GM13977 (cell line): ENCODE measurements at regions not wholly inside any gene's neighbourhood (a gene's known extent, or its start where the extent isn't known, plus 50 kb on each side); places are given as distances from the start of the nearest gene placed in this dataset.

ENCODE experiments used
- DNase-seq: peaks from one replicate; pipeline ENCODE4 v3.0.0; 2012; ENCODE audit warnings: low spot score
- CTCF ChIP-seq: IDR thresholded peaks from 2 replicates; pipeline ENCODE4 v1.5.1; 2012; ENCODE audit warnings: mild to moderate bottlenecking, control low read depth; ENCODE audit not compliant: insufficient read depth; ENCODE audit errors: extremely low read depth, missing control alignments
- in situ Hi-C: fragments of 300-500 bp; cut with MboI; formaldehyde crosslinking; loops from one replicate; pipeline ENCODE4 v1.12.0; 2022; ENCODE audit warnings: low sequenced_read_pairs, low pct_unique_long_range_greater_than_20kb, mixed read lengths, inconsistent platforms; ENCODE audit not compliant: unreplicated experiment

GRCh38 chr1:198031086-198031485 lies 113.9 kb downstream of the LHX9 start:
- in situ Hi-C loops = no loop called here
- no peak for TF ChIP-seq CTCF
- no peak for DNase-seq

GRCh38 chr1:198032668-198033067 lies 115.5 kb downstream of the LHX9 start:
- TF ChIP-seq CTCF = no peak
- no peak for DNase-seq

GRCh38 chr1:198040880-198041279 lies 115.9 kb upstream of the NEK7 start:
- TF ChIP-seq CTCF = no peak
- in situ Hi-C loops = no loop called here
- no peak for DNase-seq

More at GRCh38 chr1:198032668-198033067, 115.5 kb downstream of the LHX9 start:
- in situ Hi-C loops = no loop called here

GRCh38 chr1:198042168-198042567 lies 114.6 kb upstream of the NEK7 start:
- no peak for TF ChIP-seq CTCF
- no peak for DNase-seq
- in situ Hi-C loops = no loop called here

- in situ Hi-C loops = no loop called here
- no peak for TF ChIP-seq CTCF
- no peak for DNase-seq
These were observed 108.9 kb upstream of the NEK7 start for GRCh38 chr1:198047913-198048312.

- no peak for DNase-seq
- in situ Hi-C loops = no loop called here
- TF ChIP-seq CTCF = no peak
These were observed 102.3 kb upstream of the NEK7 start for GRCh38 chr1:198054510-198054909.

GRCh38 chr1:198056255-198056654 lies 100.5 kb upstream of the NEK7 start:
- in situ Hi-C loops = no loop called here

More at GRCh38 chr1:198056255-198056654, 100.5 kb upstream of the NEK7 start:
- DNase-seq = no peak
- TF ChIP-seq CTCF = peak; percentile 17
